Activated B cell treated with CpG ODN at 0.5 μM for 24 hours (primary cell): ENCODE measurements at regions not wholly inside any gene's neighbourhood (a gene's known extent, or its start where the extent isn't known, plus 50 kb on each side); places are given as distances from the start of the nearest gene placed in this dataset.
"Not testable (repeated sequence)": the region's sequence is repeated elsewhere in the genome, so short reads cannot be mapped to it uniquely, and the experiment has no call there.

Source experiments
- ATAC-seq: fragments of 200-7000 bp; cut with Tn5 transposase; one replicate; pipeline ENCODE4 v1.10.0; 2021; ENCODE audit warnings: low read depth, mild to moderate bottlenecking, moderate library complexity
- CTCF ChIA-PET: fragments of 350-600 bp; sonication (Branson Sonifier 250); formaldehyde crosslinking; loops from one replicate; lab custom pipeline; 2021; ENCODE audit warnings: antibody characterized with exemption; lab: Charles Lee
- POLR2A ChIA-PET: fragments of 350-600 bp; sonication (Branson Sonifier 250); formaldehyde crosslinking; loops from one replicate; lab custom pipeline; 2021; ENCODE audit warnings: antibody characterized with exemption; lab: Charles Lee
- DNase-seq: peaks from one replicate; pipeline ENCODE4 v3.0.0; 2022
- H3K27ac Mint-ChIP-seq: one replicate; pipeline ENCODE4 v1.8.0; 2020; ENCODE audit warnings: mixed read lengths
- H3K27me3 Mint-ChIP-seq: one replicate; pipeline ENCODE4 v1.8.0; 2021; ENCODE audit warnings: mixed read lengths
- H3K36me3 Mint-ChIP-seq: one replicate; pipeline ENCODE4 v1.8.0; 2021; ENCODE audit warnings: low read depth, mixed read lengths
- H3K4me1 Mint-ChIP-seq: one replicate; pipeline ENCODE4 v1.8.0; 2021; ENCODE audit warnings: mixed read lengths
- H3K4me3 Mint-ChIP-seq: one replicate; pipeline ENCODE4 v1.8.0; 2020; ENCODE audit warnings: mild to moderate bottlenecking, mixed read lengths
- H3K9me3 Mint-ChIP-seq: one replicate; pipeline ENCODE4 v1.8.0; 2020; ENCODE audit warnings: mixed read lengths
- intact Hi-C: fragments of 100-400 bp; cut with micrococcal nuclease; formaldehyde crosslinking; loops from one replicate; pipeline ENCODE4 v1.15.1; 2024

DNA sequence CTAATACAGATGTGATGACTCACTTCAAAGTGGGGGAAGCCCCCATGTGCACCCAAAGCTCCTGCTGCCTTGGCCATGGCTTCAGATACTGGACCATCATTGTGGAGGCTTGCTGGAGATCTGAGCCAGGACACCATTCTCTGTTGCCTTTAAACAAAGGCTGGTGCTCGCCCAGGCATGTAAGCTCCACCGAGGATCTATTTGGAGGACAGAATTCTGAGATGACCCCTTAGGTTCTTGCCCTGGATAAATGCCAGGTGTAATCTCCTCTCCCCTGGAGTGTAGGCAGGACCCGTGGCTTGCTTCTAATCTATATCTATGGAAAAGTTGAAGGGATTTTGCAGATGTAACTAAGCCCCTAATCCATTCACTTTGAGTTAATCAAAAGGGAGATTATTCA lies 141.0 kb downstream of the UNC93B1 start:
- ATAC-seq, H3K4me3 Mint-ChIP-seq, H3K27ac Mint-ChIP-seq, H3K9me3 Mint-ChIP-seq, POLR2A ChIA-PET, intact Hi-C loops, H3K36me3 Mint-ChIP-seq, DNase-seq, CTCF ChIA-PET, H3K4me1 Mint-ChIP-seq: not testable (repeated sequence)
- H3K27me3 Mint-ChIP-seq = peaks cover 16% of the 10 kb centered on the region

GRCh38 chr11:67859513-67860161 lies 144.3 kb downstream of the UNC93B1 start:
- ATAC-seq, POLR2A ChIA-PET, intact Hi-C loops, DNase-seq, CTCF ChIA-PET, H3K27ac Mint-ChIP-seq, H3K4me3 Mint-ChIP-seq, H3K9me3 Mint-ChIP-seq, H3K4me1 Mint-ChIP-seq, H3K36me3 Mint-ChIP-seq: not testable (repeated sequence)
- H3K27me3 Mint-ChIP-seq = peaks cover 12% of the 10 kb centered on the region

- H3K9me3 Mint-ChIP-seq, intact Hi-C loops, CTCF ChIA-PET, H3K36me3 Mint-ChIP-seq, H3K4me3 Mint-ChIP-seq, ATAC-seq, H3K27ac Mint-ChIP-seq, POLR2A ChIA-PET, DNase-seq, H3K4me1 Mint-ChIP-seq: not testable (repeated sequence)
- peaks cover 15% of the 10 kb centered on the region for H3K27me3 Mint-ChIP-seq
Measured at GRCh38 chr11:67850747-67851146, 153.2 kb downstream of the UNC93B1 start.

- ATAC-seq, H3K27ac Mint-ChIP-seq, H3K36me3 Mint-ChIP-seq, H3K4me3 Mint-ChIP-seq, CTCF ChIA-PET, POLR2A ChIA-PET, DNase-seq, H3K4me1 Mint-ChIP-seq, H3K9me3 Mint-ChIP-seq: not testable (repeated sequence)
- H3K27me3 Mint-ChIP-seq = peaks cover 15% of the 10 kb centered on the region
- intact Hi-C loops = loop anchor here (5.0 kb wide), 1 partner anchor 143 kb away; no protein-coding TSS in a partner anchor
Measured at GRCh38 chr11:67849766-67850165, 154.1 kb downstream of the UNC93B1 start.

DNA sequence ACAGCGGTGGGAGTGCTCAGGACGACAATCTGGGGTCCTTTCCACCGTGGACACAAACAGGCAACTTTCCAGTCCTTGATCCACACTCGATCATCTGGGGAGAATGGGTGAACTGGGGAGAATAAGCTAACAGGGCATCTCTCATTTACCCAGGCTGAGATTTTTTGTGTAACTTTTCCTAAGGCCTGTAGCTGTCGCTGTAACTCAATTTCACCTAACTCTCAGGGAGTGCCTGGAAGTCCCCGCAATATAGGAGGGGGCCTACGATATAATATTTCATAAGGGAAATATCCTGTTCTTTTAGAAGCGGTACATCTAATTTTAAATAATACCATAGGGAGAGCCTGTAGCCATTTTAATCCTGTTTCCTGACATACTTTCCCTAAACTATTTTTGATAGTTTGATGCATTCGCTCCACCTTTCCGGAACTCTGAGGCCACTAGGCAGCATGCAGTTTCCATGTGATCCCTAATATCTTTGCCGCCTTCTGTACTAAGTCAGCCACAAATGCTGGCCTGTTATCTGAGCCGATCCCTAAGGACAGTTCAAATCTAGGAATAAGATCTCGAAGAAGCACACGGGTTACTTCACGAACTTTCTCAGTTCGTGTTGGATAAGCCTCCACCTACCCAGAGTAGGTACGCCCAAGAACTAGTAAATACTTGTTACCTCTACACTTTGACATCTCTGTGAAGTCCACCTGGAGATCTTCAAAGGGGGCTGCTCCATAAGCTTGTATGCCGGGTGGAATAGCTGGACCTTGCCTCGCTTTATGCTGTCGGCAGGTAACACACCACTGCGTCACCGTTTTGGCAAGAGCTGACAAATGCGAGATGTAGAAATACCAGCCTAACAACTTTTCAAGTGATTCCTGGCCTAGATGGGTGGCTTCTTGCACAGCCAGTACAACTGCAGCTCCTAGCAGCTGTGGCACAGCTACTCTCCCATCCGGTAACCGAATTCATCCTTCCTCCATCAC lies 155.7 kb downstream of the UNC93B1 start:
- H3K36me3 Mint-ChIP-seq, ATAC-seq, H3K27ac Mint-ChIP-seq, DNase-seq, H3K4me3 Mint-ChIP-seq, H3K9me3 Mint-ChIP-seq, POLR2A ChIA-PET, H3K4me1 Mint-ChIP-seq: not testable (repeated sequence)
- intact Hi-C loops = loop anchor here (5.0 kb wide), 1 partner anchor 144 kb away; no protein-coding TSS in a partner anchor
- CTCF ChIA-PET = interaction anchor here (1.8 kb wide), 1 partner anchor 107 kb away, joined by 5 read pairs; no protein-coding TSS in a partner anchor
- peaks cover 10% of the 10 kb centered on the region for H3K27me3 Mint-ChIP-seq

- H3K9me3 Mint-ChIP-seq, POLR2A ChIA-PET, H3K4me3 Mint-ChIP-seq, DNase-seq, H3K36me3 Mint-ChIP-seq, H3K4me1 Mint-ChIP-seq, ATAC-seq, H3K27me3 Mint-ChIP-seq, H3K27ac Mint-ChIP-seq: not testable (repeated sequence)
- CTCF ChIA-PET = interaction anchor here (1.5 kb wide), 1 partner anchor 110 kb away, joined by 5 read pairs; no protein-coding TSS in a partner anchor
- intact Hi-C loops = loop anchor here (5.0 kb wide), 1 partner anchor 146 kb away; no protein-coding TSS in a partner anchor
Measured at GRCh38 chr11:67846303-67846702, 157.6 kb downstream of the UNC93B1 start.

- H3K9me3 Mint-ChIP-seq, H3K36me3 Mint-ChIP-seq, H3K4me1 Mint-ChIP-seq, DNase-seq, H3K27ac Mint-ChIP-seq, H3K4me3 Mint-ChIP-seq, H3K27me3 Mint-ChIP-seq, ATAC-seq, POLR2A ChIA-PET: not testable (repeated sequence)
- CTCF ChIA-PET = interaction anchor here (1.5 kb wide), 1 partner anchor 111 kb away, joined by 5 read pairs; no protein-coding TSS in a partner anchor
- intact Hi-C loops = loop anchor here (5.0 kb wide), 1 partner anchor 147 kb away; no protein-coding TSS in a partner anchor
Measured at GRCh38 chr11:67845296-67845695, 158.6 kb downstream of the UNC93B1 start.

DNA sequence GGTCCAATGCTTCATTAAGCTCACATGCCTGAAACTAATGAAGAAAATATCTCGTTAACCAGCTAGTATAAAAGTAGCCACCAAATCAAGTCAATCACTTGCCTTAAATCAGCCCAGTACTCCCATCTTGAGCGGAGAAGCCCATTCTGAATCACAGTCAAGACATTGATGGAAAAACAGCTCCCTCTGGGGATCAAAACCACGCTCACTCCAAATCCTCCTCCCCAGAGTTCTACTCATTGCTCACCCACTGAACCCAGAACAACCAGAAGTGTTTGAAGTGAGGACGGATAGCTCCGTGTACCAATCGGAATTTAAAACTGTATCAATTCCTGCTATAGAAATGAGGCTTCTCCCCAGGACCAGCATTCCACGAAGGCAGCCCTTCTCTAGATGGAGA lies 163.3 kb downstream of the UNC93B1 start:
- intact Hi-C loops, POLR2A ChIA-PET, H3K36me3 Mint-ChIP-seq, CTCF ChIA-PET, H3K27ac Mint-ChIP-seq, H3K27me3 Mint-ChIP-seq, H3K4me3 Mint-ChIP-seq, DNase-seq, ATAC-seq, H3K4me1 Mint-ChIP-seq, H3K9me3 Mint-ChIP-seq: not testable (repeated sequence)

GRCh38 chr11:67830152-67830551 lies 155.7 kb upstream of the ALDH3B2 start:
- H3K27me3 Mint-ChIP-seq = peaks cover 36% of the 10 kb centered on the region
- H3K27ac Mint-ChIP-seq, intact Hi-C loops, POLR2A ChIA-PET, DNase-seq, H3K4me1 Mint-ChIP-seq, H3K36me3 Mint-ChIP-seq, CTCF ChIA-PET, ATAC-seq, H3K9me3 Mint-ChIP-seq, H3K4me3 Mint-ChIP-seq: not testable (repeated sequence)

DNA sequence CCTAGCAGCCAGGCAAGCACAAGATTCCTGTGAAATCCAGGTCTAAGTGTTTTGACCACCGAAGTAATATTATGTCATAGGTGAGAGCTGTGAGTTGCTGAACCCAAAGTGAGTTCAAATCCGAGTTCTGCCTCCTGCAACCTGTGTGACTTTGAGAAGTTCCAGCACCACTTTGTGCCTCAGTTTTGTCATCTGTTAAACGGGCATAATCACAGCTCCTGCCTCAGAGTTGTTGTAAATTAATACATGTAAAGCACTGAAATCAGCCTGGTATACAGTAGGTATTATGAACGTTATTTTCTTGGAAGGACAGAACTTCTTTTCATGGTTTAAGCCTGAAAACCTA lies 152.5 kb upstream of the ALDH3B2 start:
- ATAC-seq, intact Hi-C loops, H3K36me3 Mint-ChIP-seq, H3K4me1 Mint-ChIP-seq, H3K27ac Mint-ChIP-seq, CTCF ChIA-PET, H3K4me3 Mint-ChIP-seq, H3K9me3 Mint-ChIP-seq, POLR2A ChIA-PET, DNase-seq: not testable (repeated sequence)
- peaks cover 46% of the 10 kb centered on the region for H3K27me3 Mint-ChIP-seq

- intact Hi-C loops, H3K27ac Mint-ChIP-seq, H3K4me1 Mint-ChIP-seq, DNase-seq, POLR2A ChIA-PET, H3K36me3 Mint-ChIP-seq, H3K9me3 Mint-ChIP-seq, H3K4me3 Mint-ChIP-seq, ATAC-seq, CTCF ChIA-PET: not testable (repeated sequence)
- H3K27me3 Mint-ChIP-seq = peaks cover 46% of the 10 kb centered on the region
Measured at GRCh38 chr11:67826028-67826950, 151.9 kb upstream of the ALDH3B2 start.
